ENCODE measurements at regions not wholly inside any gene's neighbourhood (a gene's known extent, or its start where the extent isn't known, plus 50 kb on each side); places are given as distances from the start of the nearest gene placed in this dataset.
"Not testable (repeated sequence)": the region's sequence is repeated elsewhere in the genome, so short reads cannot be mapped to it uniquely, and the experiment has no call there.

DNA sequence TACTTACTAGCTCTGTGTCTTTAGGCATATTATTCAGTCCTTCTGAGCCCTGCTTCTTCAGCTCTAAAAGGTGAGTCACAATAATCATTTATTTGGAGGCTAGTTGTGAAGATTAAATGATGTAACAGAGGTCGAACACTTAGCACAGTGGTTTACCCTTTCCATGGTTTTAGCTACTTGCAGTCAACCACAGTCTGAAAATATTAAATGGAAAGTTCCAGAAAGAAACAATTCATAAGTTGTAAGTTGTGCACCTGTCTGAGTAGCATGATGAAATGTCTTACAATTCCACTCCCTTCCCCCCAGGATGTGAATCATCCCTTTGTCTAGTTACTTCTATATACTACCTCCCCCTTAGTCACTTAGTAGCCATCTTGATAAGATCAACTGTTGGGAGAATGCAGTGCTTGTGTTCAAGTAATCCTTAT is 217.6 kb upstream of the THUMPD2 start:
- peak; percentile 80 for DNase-seq (ENCODE audit: low read depth)

DNA sequence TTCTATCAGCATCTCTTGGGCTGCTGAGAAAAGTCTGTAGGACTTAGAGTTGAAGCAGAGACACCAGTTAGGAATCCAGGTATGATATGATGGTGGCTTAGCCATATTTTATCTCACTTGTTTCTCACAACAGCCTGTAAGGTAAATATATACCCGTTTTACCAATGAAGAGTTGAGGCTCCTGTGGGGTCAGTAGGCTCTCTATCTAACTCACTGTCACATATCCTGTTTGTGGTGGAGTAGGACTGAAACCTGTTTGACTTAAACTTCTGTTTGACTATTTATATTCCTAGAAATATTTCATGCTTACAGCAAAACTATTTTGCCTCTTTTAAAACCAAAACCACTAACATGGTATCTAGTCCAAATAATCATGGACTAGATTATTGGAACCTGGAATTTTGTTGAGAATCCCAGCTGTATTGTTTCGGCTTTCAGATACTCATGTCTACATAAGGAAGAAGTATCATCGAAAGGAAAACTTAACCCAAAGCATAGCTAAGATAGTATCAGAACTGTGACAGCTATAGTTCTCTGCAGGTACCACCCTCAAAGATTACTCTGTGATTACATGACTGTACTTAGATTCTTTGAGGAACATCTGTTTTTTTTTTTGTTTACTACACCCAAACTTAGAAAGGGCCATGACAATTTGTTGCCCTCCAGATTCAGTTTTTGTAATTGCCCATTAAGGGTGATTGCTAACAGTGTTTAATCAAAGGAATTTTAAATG is 216.1 kb upstream of the THUMPD2 start:
- no peak for DNase-seq (ENCODE audit: low read depth)

DNA sequence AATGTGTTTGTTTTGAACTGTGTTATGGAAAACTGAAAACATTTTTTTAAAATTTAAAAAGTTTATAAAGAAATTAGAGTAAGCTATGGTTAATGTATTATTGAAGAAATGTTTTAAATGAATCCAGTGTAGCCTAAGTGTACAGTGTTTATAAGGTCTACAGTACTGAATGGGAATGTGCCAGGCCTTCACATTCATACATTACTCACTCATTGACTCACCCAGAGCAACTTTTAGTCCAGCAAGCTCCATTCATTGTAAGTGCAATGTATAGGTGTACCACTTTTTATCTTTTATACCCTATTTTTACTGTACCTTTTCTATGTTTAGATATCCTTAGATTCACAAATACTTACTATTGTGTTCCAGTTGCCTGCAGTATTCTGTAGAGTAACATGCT is 215.1 kb upstream of the THUMPD2 start:
- DNase-seq (ENCODE audit: low read depth): peak; percentile 71

DNA sequence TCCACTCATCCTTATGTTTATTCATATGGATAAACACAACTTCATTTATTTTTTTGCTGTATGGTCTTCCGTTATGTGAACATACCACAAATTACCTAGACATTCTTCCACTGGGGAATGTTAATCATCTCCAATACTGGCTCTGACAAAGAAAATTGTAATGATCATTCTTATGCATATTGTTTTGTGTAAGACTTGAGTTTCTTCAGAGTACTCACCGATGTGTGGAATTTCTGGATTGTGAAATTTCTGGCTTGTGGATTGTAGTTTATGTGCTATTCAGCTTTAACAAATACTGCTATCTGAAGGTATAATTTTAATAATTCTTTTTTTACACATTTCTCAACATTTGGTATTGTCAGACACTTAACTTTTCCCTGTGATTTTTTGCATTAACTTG is 212.2 kb upstream of the THUMPD2 start:
- peak; percentile 32 for DNase-seq (ENCODE audit: low read depth)

DNA sequence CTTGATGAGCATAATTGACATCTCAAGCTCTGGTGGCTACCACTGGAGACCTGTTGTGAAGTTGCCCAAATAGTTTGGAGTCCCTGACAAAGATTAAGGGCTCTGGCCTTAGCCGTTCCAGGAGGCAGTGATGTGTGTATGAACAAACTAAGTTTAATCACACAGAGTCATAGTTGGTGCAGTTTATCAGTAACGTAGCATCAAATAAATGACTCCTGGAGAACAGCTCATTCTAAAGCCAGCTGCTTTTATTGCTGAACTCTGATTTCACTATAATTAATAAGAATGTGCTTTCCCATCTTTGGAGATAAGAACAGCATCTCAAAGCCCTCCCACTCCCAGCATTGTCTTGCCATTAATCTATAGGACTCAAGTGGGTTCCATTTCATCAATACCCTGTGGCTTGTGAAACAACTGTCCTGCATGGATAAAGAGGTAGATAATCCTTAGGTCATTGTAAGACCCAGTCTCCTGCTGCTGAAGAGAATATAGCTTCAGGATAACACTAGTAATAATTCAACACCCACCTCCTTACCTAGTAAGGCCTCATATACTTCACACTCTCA is 211.4 kb upstream of the THUMPD2 start:
- DNase-seq (ENCODE audit: low read depth): no peak

- no peak for DNase-seq (ENCODE audit: low read depth)
Measured at GRCh38 chr2:39989888-39990287, 210.8 kb upstream of the THUMPD2 start.

- no peak for DNase-seq (ENCODE audit: low read depth)
Measured at GRCh38 chr2:39981883-39982311, 202.8 kb upstream of the THUMPD2 start.

GRCh38 chr2:39975476-39976020 is 196.5 kb upstream of the THUMPD2 start:
- DNase-seq (ENCODE audit: low read depth): no peak

- no peak for DNase-seq (ENCODE audit: low read depth)
Measured at GRCh38 chr2:39968037-39968436, 189.0 kb upstream of the THUMPD2 start.

GRCh38 chr2:39960681-39961080 is 181.6 kb upstream of the THUMPD2 start:
- DNase-seq (ENCODE audit: low read depth): not testable (repeated sequence)

GRCh38 chr2:39954346-39954745 is 175.3 kb upstream of the THUMPD2 start:
- DNase-seq (ENCODE audit: low read depth): peak; percentile 15

- no peak for DNase-seq (ENCODE audit: low read depth)
Measured at GRCh38 chr2:39949131-39949530, 170.1 kb upstream of the THUMPD2 start.

- no peak for DNase-seq (ENCODE audit: low read depth)
Measured at GRCh38 chr2:39948016-39948719, 169.1 kb upstream of the THUMPD2 start.

DNA sequence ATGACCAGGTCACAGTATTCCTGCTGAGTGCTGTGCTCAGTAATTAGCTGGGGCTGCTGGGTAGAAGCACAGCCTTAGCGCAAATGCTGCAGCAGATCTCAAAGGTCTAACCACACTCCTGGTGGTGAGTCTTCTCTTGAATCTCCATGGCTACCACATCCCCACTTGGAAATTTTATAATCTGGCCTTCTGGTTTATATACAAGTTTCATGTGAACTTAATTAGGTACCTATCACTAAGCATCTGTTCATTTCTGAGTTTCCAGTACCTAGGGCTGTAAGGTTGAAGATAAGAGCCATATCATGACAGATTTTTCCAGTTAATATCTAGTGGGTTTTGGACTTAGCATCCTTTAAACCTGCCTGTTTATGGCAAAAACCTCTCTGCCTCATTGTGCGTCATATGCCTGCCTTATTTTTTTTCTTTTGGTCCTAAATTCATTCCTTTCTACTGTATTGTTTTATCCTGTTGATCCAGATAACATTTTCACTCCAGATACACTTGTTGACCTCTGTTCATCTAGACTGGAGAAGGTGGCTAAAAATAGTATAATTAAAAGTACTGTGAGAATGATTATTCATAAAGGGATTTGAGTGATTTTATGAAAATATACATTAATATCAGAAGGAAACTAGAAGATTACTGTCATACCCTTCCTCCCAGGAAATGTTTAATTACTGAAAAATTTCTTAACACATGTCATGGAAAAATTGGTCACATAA is 168.4 kb upstream of the THUMPD2 start:
- DNase-seq (ENCODE audit: low read depth): no peak

GRCh38 chr2:39942950-39943349 is 163.9 kb upstream of the THUMPD2 start:
- peak; percentile 8 for DNase-seq (ENCODE audit: low read depth)

- peak; percentile 53 for DNase-seq (ENCODE audit: low read depth)
Measured at GRCh38 chr2:39938035-39938835, 159.2 kb upstream of the THUMPD2 start.

- no peak for DNase-seq (ENCODE audit: low read depth)
Measured at GRCh38 chr2:39937621-39938020, 158.6 kb upstream of the THUMPD2 start.

- DNase-seq (ENCODE audit: low read depth): no peak
Measured at GRCh38 chr2:39934851-39935250, 155.8 kb upstream of the THUMPD2 start.

- no peak for DNase-seq (ENCODE audit: low read depth)
Measured at GRCh38 chr2:39933196-39933595, 154.1 kb upstream of the THUMPD2 start.

- DNase-seq (ENCODE audit: low read depth): no peak
Measured at GRCh38 chr2:39932198-39932597, 153.1 kb upstream of the THUMPD2 start.

- DNase-seq (ENCODE audit: low read depth): no peak
Measured at GRCh38 chr2:39930175-39930917, 151.3 kb upstream of the THUMPD2 start.
